Natural killer cell (primary cell): ENCODE measurements at regions not wholly inside any gene's neighbourhood (a gene's known extent, or its start where the extent isn't known, plus 50 kb on each side); places are given as distances from the start of the nearest gene placed in this dataset.
"Not testable (repeated sequence)": the region's sequence is repeated elsewhere in the genome, so short reads cannot be mapped to it uniquely, and the experiment has no call there.

Experiments
- ATAC-seq, 3 donors: fragments of 150-1000 bp in 2 of 3; fragments of 200-7000 bp in 1 of 3; cut with Tn5 transposase; 1 replicate in 1 of 3; 2 replicates in 2 of 3; pipeline ENCODE4 v1.10.0; 2021; ENCODE audit warnings: mild to moderate bottlenecking in 2 of 3, moderate library complexity in 2 of 3
- DNase-seq, 2 donors: peaks; one replicate each; pipeline versions ENCODE4 v3.0.0 to v3.0.0-alpha.2; 2013 to 2021; ENCODE audit warnings: mixed read lengths in 1 of 2
- H3K27ac ChIP-seq: one replicate; pipeline ENCODE4 v1.5.1; 2013; ENCODE audit warnings: mild to moderate bottlenecking, low read length
- H3K27me3 ChIP-seq: one replicate; pipeline ENCODE4 v1.6.1; 2013; ENCODE audit warnings: low read length; ENCODE audit not compliant: control insufficient read depth, insufficient read depth
- H3K36me3 ChIP-seq: one replicate; pipeline ENCODE4 v1.6.1; 2013; ENCODE audit warnings: low read length; ENCODE audit not compliant: control insufficient read depth, insufficient read depth
- H3K4me1 ChIP-seq: one replicate; pipeline ENCODE4 v1.6.1; 2013; ENCODE audit warnings: low read length; ENCODE audit not compliant: control insufficient read depth, insufficient read depth
- H3K4me3 ChIP-seq: one replicate; pipeline ENCODE4 v1.5.1; 2013; ENCODE audit warnings: low read length
- H3K9me3 ChIP-seq: one replicate; pipeline ENCODE4 v1.6.1; 2013; ENCODE audit warnings: low read length; ENCODE audit not compliant: control insufficient read depth, insufficient read depth
- H3K27ac Mint-ChIP-seq, 2 donors: one replicate each; pipeline ENCODE4 v1.8.0; 2022; ENCODE audit warnings: mild to moderate bottlenecking in 2 of 2, mixed read lengths in 2 of 2, moderate library complexity in 1 of 2
- H3K27me3 Mint-ChIP-seq, 2 donors: one replicate each; pipeline ENCODE4 v1.8.0; 2022; ENCODE audit warnings: low read depth in 2 of 2, mixed read lengths in 2 of 2
- H3K36me3 Mint-ChIP-seq: one replicate; pipeline ENCODE4 v1.8.0; 2022; ENCODE audit warnings: mixed read lengths
- H3K4me1 Mint-ChIP-seq, 2 donors: one replicate each; pipeline ENCODE4 v1.8.0; 2022; ENCODE audit warnings: mixed read lengths in 2 of 2
- H3K4me3 Mint-ChIP-seq: one replicate; pipeline ENCODE4 v1.8.0; 2022; ENCODE audit warnings: mild to moderate bottlenecking, moderate library complexity, mixed read lengths
- H3K9me3 Mint-ChIP-seq, 2 donors: one replicate each; pipeline ENCODE4 v1.8.0; 2022; ENCODE audit warnings: mixed read lengths in 2 of 2
- CTCF ChIP-seq: fragments of 200-600 bp; IDR thresholded peaks from one replicate; pipeline ENCODE4 v1.8.0; 2022; ENCODE audit warnings: antibody characterized with exemption
- WGBS: methylation state at CpG from one replicate; pipeline ENCODE4 v1.1.7; 2013; ENCODE audit warnings: missing lambda C conversion rate; ENCODE audit not compliant: insufficient coverage; 5-methylcytosine and 5-hydroxymethylcytosine counted together
- intact Hi-C: fragments of 100-400 bp; cut with micrococcal nuclease; formaldehyde crosslinking; loops from one replicate; pipeline ENCODE4 v1.14.2; 2022

DNA sequence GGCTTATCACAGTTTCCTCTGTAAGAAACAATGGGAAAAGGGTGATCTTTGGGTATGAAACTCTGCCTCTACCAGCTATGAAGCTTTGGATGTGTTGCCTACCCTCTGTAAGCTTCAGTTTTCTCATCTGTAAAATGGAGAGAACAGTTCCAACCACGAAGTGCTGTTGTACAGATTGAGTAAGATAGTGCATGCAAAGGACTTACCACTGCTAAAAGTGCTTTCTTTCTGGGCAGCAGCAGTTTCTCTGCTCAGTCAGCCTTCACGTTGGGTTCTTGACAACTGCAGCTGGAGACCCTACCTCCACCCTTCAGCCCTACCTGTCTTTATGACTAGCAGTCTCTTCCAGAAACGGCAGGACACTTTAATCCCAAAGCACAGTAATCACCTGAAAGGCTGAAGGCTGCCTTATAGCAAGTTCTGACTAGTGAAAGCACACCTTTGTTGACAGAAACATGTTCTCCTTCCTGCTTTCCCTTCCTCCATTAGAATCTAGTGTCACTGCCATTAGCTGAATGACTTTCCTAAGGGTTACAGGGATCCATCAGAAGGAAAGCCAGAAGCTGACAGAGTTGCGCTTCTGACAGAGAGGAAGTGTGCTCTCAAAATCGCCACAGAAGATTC is 91.4 kb downstream of the RPL27A start:
- Histone ChIP-seq H3K9me3 (no peaks in the 10 kb centered on the region), H3K27me3 (no peaks in the 10 kb centered on the region), H3K4me3 (no peak overlapping the region), H3K36me3 (no peaks in the 10 kb centered on the region), H3K4me1 (peaks cover 17% of the 10 kb centered on the region), H3K27ac (peak overlapping the region; percentile 56)
- WGBS = 51% methylated on average over 5 of the region's 5 CpGs
- peaks cover 33 to 42% of the 10 kb centered on the region in 2 donors for H3K4me1 Mint-ChIP-seq
- peak overlapping the region; percentile 81 to 86 for H3K27ac Mint-ChIP-seq
- intact Hi-C loops = no loop called here
- H3K36me3 Mint-ChIP-seq = no peaks in the 10 kb centered on the region
- H3K9me3 Mint-ChIP-seq = no peaks in the 10 kb centered on the region
- no peak for DNase-seq
- no peaks in the 10 kb centered on the region for H3K27me3 Mint-ChIP-seq
- no peak overlapping the region for H3K4me3 Mint-ChIP-seq
- peak in 2 of 3 donors; percentile 20 to 47 for ATAC-seq
- TF ChIP-seq CTCF = no peak

DNA sequence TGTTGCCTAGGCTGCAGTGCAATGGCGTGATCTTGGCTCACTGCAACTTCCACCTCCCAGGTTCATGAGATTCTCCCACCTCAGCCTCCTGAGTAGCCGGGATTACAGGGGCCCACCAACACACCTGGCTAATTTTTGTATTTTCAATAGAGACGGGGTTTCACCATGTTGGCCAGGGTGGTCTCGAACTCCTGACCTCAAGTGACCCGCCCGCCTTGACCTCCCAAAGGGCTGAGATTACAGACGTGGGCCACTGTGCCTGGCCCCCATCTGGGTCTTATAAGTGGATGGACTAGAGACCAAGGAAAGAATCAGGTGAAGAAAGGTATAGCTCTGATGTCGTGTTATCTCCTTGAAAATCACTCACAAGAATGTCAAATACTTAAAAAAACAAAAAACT is 92.3 kb downstream of the RPL27A start:
- not testable (repeated sequence) for H3K27me3 Mint-ChIP-seq, ATAC-seq, H3K9me3 Mint-ChIP-seq, H3K27me3 ChIP-seq, H3K27ac ChIP-seq, H3K4me3 ChIP-seq, H3K4me3 Mint-ChIP-seq, DNase-seq, H3K36me3 Mint-ChIP-seq, H3K36me3 ChIP-seq, H3K9me3 ChIP-seq
- intact Hi-C loops = loop anchor here (5.0 kb wide), 1 partner anchor 93 kb away; the partner anchor contains the start of genes RPL27A and TRIM66
- peaks cover 20% of the 10 kb centered on the region for H3K4me1 ChIP-seq
- Mint-ChIP-seq H3K27ac (peak overlapping the region; percentile 81 to 86), H3K4me1 (peaks cover 36 to 47% of the 10 kb centered on the region in 2 donors)
- 95% methylated on average over 7 of the region's 8 CpGs for WGBS

DNA sequence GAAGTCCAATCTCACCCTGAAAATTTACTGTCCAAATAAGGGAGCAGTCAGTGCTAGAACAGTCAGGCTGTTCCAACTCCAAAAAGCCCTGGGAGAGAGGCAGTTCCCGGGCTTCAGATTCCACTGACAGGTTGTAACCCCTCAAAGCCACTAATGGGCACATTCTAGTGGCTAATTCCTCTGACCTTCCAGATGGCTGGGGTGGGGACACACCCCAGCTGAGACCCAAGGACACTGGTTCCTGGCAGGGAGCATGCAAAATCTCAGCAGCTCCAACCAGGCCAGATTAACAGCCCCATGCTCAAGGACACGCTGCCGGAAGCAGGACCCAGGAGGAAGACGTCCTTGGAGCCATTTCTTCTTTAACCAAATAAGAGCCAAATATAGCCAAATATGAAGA is 92.7 kb downstream of the RPL27A start:
- Histone ChIP-seq H3K4me1 (peaks cover 20% of the 10 kb centered on the region), H3K36me3 (no peaks in the 10 kb centered on the region), H3K27me3 (no peaks in the 10 kb centered on the region), H3K27ac (no peak overlapping the region), H3K9me3 (no peaks in the 10 kb centered on the region), H3K4me3 (no peak overlapping the region)
- DNase-seq = no peak
- Mint-ChIP-seq H3K27me3 (peaks cover 1 to 4% of the 10 kb centered on the region in 2 donors), H3K9me3 (no peaks in the 10 kb centered on the region), H3K4me3 (no peak overlapping the region), H3K4me1 (peaks cover 40 to 51% of the 10 kb centered on the region in 2 donors), H3K36me3 (no peaks in the 10 kb centered on the region), H3K27ac (peak overlapping the region; percentile 81 to 86)
- ATAC-seq = no peak
- TF ChIP-seq CTCF = no peak
- 97% methylated on average over 4 of the region's 4 CpGs for WGBS
- intact Hi-C loops = loop anchor here (5.0 kb wide), 1 partner anchor 93 kb away; the partner anchor contains the start of genes RPL27A and TRIM66

- ATAC-seq = no peak
Measured at GRCh38 chr11:8775734-8776133, 93.1 kb downstream of the RPL27A start.

More at GRCh38 chr11:8775734-8776133, 93.1 kb downstream of the RPL27A start:
- peaks cover 5 to 8% of the 10 kb centered on the region in 2 donors for H3K27me3 Mint-ChIP-seq
- Histone ChIP-seq H3K9me3 (no peaks in the 10 kb centered on the region), H3K4me3 (no peak overlapping the region), H3K27ac (no peak overlapping the region), H3K36me3 (no peaks in the 10 kb centered on the region), H3K27me3 (no peaks in the 10 kb centered on the region), H3K4me1 (peaks cover 20% of the 10 kb centered on the region)
- DNase-seq = no peak
- H3K9me3 Mint-ChIP-seq = no peaks in the 10 kb centered on the region
- H3K36me3 Mint-ChIP-seq = no peaks in the 10 kb centered on the region
- peaks cover 44 to 55% of the 10 kb centered on the region in 2 donors for H3K4me1 Mint-ChIP-seq
- 100% methylated on average over 1 of the region's 1 CpG for WGBS
- H3K27ac Mint-ChIP-seq = peak overlapping the region; percentile 13 to 86
- no peak overlapping the region for H3K4me3 Mint-ChIP-seq
- no peak for TF ChIP-seq CTCF
- intact Hi-C loops = loop anchor here (5.0 kb wide), 1 partner anchor 93 kb away; the partner anchor contains the start of genes RPL27A and TRIM66
